ENCODE measurements at regions not wholly inside any gene's neighbourhood (a gene's known extent, or its start where the extent isn't known, plus 50 kb on each side); places are given as distances from the start of the nearest gene placed in this dataset.

- TF ChIP-seq CTCF (IDR thresholded peaks at IDR 0.05; ENCODE audit: insufficient read depth, low read depth, low read length) (no peak), EZH2 (IDR thresholded peaks at IDR 0.05; ENCODE audit: insufficient read depth, low read length) (no peak)
Observed at GRCh38 chr12:31796270-31796951, 67.6 kb upstream of the AMN1 start.
